Muscle of leg (tissue), 3 donors: ENCODE measurements at regions not wholly inside any gene's neighbourhood (a gene's known extent, or its start where the extent isn't known, plus 50 kb on each side); places are given as distances from the start of the nearest gene placed in this dataset.
A peak's percentile ranks its signal among the peaks of the same experiment; 100 is the strongest.

ENCODE experiments used
- DNase-seq: peaks from one replicate; pipeline ENCODE4 v3.0.0; 2013
- H3K27ac ChIP-seq: one replicate; pipeline ENCODE4 v1.5.1; 2013; ENCODE audit warnings: mild to moderate bottlenecking, low read length, control low read depth
- H3K27me3 ChIP-seq: one replicate; pipeline ENCODE4 v1.6.1; 2013; ENCODE audit warnings: low read length; ENCODE audit not compliant: control insufficient read depth, insufficient read depth
- H3K36me3 ChIP-seq: one replicate; pipeline ENCODE4 v1.6.1; 2013; ENCODE audit warnings: low read length; ENCODE audit not compliant: control insufficient read depth, insufficient read depth
- H3K4me1 ChIP-seq: one replicate; pipeline ENCODE4 v1.6.1; 2013; ENCODE audit warnings: low read length; ENCODE audit not compliant: control insufficient read depth, insufficient read depth
- H3K4me3 ChIP-seq: one replicate; pipeline ENCODE4 v1.5.1; 2013; ENCODE audit warnings: low read length, control low read depth
- H3K9me3 ChIP-seq: replicated peaks from 2 replicates; pipeline ENCODE4 v1.6.1; 2013; ENCODE audit warnings: low read depth, low read length; ENCODE audit not compliant: control insufficient read depth
- WGBS: methylation state at CpG from one replicate; pipeline ENCODE4 v1.1.5; 2013; ENCODE audit warnings: missing lambda C conversion rate; ENCODE audit not compliant: insufficient coverage; 5-methylcytosine and 5-hydroxymethylcytosine counted together

DNA sequence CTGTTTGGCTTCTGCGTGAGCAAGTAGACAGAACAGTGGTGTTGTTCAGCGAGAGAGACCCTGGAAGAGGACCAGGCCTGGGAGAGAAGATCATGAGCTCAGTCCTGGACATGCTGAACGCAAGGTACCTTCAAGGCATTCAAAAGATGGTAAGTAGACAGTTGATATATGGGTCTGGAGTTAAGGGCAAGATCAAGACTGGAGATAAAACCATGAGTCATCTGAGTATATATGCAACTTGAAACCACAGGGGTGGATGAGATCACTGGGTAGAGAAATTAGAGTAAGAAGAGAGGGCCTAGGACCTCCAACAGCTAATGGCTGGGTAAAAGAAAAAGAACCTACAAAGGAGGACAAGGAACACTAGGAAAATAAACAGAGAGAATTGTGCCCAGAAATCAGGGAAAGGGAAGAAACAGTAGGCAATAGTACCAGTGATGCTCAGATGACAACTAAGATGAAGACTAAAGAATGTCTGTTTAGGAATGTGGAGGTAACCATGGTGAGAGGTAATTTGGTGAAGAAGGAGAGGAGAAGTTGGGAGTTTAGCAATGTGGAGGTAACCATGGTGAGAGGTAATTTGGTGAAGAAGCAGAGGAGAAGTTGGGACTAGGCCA lies 343.2 kb upstream of the ADAMTS9 start:
- Histone ChIP-seq H3K4me3 (no peak overlapping the region), H3K4me1 (no peaks in the 10 kb centered on the region)
- WGBS, result 89% methylated on average over 3 of the region's 3 CpGs

DNA sequence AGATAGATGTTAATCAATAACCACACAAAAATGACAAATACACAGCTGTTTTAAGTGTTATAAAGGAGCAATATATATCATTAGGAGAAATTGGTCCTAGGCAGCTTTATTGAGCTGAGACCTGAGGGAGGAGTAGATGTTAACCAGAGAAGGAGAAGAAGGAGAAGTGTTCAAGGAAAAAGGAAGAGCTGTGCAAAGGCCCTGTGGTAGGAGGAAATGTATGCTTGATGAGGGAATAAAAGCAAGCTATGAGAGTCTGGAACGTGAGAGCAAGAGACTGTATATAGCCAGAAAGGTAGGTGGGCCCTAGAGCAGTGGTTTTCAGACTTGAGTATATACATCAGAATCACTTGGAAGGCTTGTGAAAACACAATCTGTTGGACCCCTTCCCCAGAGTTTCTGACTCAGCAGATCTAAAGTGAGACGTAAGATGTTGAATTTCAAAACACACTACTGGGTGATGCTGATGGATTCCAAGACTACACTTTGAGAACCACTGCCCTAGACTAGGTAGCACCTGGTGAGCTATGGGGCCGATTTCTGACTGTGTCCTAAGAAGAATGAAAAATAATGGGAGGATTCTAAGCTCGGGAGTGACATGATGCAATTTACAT lies 342.3 kb upstream of the ADAMTS9 start:
- DNase-seq, result no peak
- H3K36me3 ChIP-seq, result no peaks in the 10 kb centered on the region
- no peak overlapping the region for H3K27ac ChIP-seq
- H3K27me3 ChIP-seq, result no peaks in the 10 kb centered on the region
- no peak overlapping the region for H3K4me3 ChIP-seq
- 85% methylated on average over 3 of the region's 4 CpGs for WGBS
- no peaks in the 10 kb centered on the region for H3K4me1 ChIP-seq
- H3K9me3 ChIP-seq, result no peaks in the 10 kb centered on the region

More for the DNA sequence above, 343.2 kb upstream of the ADAMTS9 start:
- Histone ChIP-seq H3K9me3 (no peaks in the 10 kb centered on the region), H3K27me3 (no peaks in the 10 kb centered on the region), H3K36me3 (no peaks in the 10 kb centered on the region), H3K27ac (no peak overlapping the region)
- no peak for DNase-seq

DNA sequence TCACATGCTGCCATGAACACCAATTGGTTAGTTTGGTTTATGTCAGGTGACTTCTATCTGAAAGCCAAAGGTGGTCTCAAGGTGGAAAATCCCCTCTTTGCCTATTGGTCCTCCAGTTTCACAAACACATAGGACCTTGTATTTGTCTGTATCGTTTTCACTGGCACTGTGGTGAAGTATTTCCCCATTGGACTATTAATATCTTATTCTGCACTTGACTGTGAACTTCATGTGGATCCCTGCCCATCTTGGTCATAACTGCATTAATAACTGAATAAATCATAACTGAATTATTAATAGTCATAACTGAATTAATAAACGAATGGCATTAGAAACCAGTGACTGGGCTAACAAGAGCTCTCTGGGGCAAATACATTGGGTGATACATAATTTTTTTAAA lies 341.3 kb upstream of the ADAMTS9 start:
- WGBS, result no CpG with 5 or more reads among the region's 2 CpGs

DNA sequence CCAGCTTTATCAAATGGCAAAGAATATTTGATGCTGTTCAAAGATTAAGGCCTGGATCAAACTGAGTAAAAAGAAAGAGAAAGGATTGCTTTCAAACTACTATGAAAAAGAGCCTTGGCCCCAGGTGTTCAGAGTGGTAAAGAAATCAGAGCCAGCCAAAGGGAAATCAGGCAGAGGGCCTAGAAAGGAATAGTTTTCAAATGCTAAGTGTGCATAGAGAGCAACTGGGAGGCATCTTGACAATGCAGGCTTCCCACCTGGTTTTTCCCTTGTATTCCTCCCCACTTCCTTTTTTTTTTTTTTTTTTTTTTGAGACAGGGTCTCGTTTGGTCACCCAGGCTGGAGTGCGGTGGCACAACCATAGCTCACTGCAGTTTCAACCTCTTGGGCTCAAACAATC lies 340.2 kb upstream of the ADAMTS9 start:
- no peak for DNase-seq
- H3K4me3 ChIP-seq, result no peak overlapping the region
- no peaks in the 10 kb centered on the region for H3K9me3 ChIP-seq
- no peaks in the 10 kb centered on the region for H3K36me3 ChIP-seq
- no peaks in the 10 kb centered on the region for H3K4me1 ChIP-seq
- no CpG with 5 or more reads among the region's 2 CpGs for WGBS
- no peaks in the 10 kb centered on the region for H3K27me3 ChIP-seq
- H3K27ac ChIP-seq, result no peak overlapping the region

More for the DNA sequence above, 341.3 kb upstream of the ADAMTS9 start:
- Histone ChIP-seq H3K36me3 (no peaks in the 10 kb centered on the region), H3K4me3 (no peak overlapping the region), H3K9me3 (no peaks in the 10 kb centered on the region), H3K4me1 (no peaks in the 10 kb centered on the region), H3K27ac (no peak overlapping the region), H3K27me3 (no peaks in the 10 kb centered on the region)
- no peak for DNase-seq

DNA sequence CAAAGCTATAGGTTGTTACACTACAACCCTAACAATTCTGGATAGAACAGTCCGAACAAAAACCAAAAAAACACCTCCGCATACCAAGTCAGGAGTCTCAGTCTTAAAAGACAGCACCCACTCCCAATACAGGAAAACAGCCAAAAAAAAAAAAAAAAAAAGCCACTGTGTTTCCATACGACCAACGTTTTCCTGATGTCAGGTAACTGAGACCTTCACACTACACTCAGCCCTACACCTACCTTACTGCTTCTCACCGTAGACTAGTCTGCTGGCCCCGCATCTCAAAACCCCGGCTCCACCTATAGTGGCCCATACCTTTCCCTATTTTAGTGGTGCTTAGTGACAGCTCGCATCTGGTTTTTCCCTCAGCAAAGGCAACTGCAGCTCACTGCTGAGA lies 339.5 kb upstream of the ADAMTS9 start:
- Histone ChIP-seq H3K36me3 (no peaks in the 10 kb centered on the region), H3K4me1 (no peaks in the 10 kb centered on the region), H3K4me3 (no peak overlapping the region), H3K27me3 (no peaks in the 10 kb centered on the region), H3K27ac (no peak overlapping the region), H3K9me3 (no peaks in the 10 kb centered on the region)
- DNase-seq, result no peak
- 44% methylated on average over 3 of the region's 8 CpGs for WGBS

DNA sequence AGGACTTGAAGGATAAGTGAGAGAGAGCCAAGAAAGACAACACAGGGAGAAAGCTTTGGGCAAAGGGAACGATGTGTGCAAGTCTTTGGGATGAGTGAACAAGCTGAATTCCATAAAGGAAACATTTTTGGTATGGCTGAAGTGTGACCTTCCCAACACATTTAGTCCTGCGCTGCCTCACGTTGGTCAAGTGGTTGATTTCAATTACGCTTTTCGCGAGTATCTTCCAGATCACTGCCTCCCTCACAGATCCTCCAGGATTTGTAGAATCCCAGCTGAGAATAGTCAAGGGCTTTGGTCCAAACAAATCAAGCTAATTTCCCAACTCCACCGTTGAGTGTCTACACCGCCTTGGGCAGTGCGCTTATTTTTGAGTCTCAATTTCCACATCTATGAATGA lies 338.4 kb upstream of the ADAMTS9 start:
- H3K27me3 ChIP-seq, result no peaks in the 10 kb centered on the region
- no peak overlapping the region for H3K27ac ChIP-seq
- no peaks in the 10 kb centered on the region for H3K9me3 ChIP-seq
- H3K36me3 ChIP-seq, result no peaks in the 10 kb centered on the region
- DNase-seq, result no peak
- H3K4me3 ChIP-seq, result no peak overlapping the region
- no peaks in the 10 kb centered on the region for H3K4me1 ChIP-seq
- 100% methylated on average over 1 of the region's 9 CpGs for WGBS

DNA sequence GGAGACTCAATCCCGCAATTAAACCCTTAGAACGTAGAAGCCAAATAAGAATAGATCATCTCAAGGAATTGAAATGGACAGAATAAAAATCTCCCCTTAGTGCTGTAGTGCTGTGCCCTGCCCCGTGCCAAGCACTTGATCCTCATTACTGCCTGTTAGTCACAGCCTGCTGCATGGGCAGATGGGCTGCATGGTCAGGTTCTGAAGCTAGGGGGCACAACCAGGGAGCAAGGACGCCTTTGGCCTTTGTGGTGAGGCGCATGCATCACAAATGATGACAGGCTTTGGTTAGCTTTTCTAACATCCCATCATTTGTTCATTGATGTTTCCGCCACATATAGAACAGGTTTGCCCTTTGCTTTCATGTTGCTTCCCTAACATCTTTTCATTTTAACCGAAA lies 336.3 kb upstream of the ADAMTS9 start:
- no peaks in the 10 kb centered on the region for H3K36me3 ChIP-seq
- no peak overlapping the region for H3K27ac ChIP-seq
- WGBS, result 100% methylated on average over 3 of the region's 7 CpGs
- no peaks in the 10 kb centered on the region for H3K9me3 ChIP-seq
- peaks cover 5% of the 10 kb centered on the region for H3K4me1 ChIP-seq
- no peaks in the 10 kb centered on the region for H3K27me3 ChIP-seq
- no peak for DNase-seq
- no peak overlapping the region for H3K4me3 ChIP-seq

DNA sequence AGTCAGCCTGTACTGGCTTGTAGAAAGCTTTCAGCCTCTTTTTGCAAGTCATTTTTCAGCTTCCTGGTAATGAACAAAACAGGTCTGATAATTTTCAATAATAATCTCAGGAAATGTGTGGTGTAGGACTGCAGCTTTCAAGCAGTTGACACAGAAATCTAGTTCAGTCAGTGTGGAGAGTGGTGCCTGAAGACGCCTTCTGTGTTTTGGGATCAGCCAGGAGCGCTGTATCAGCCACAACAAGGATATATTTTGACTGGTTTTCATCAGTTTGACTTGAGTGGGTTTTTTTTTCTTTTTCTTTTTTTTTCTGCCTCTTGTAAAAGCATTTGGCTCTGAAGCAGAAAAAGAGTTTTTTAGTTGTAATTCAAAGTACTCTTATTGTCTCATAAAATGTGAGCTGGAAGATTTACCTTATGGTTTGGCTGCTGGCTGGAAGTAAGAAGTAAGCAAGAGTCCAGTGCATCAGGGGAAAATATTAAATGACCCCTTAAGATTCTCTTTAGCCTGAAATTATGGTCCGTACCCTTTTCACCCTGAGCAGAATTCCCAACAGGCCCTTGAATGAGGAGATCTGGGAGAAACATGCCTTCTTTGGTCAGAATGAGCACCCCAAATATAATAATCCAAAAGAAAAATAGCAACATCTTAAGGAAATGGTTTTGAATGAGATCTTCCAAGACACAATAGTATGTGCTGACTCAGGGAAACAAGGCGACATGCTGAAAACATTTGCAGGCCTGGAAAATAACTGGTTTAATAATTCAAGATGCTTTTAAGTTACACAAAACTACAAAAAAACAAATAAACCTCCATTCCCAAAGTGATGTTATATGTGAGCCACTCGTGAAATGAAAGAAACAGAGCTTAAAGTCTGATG lies 332.7 kb upstream of the ADAMTS9 start:
- Histone ChIP-seq H3K27me3 (no peaks in the 10 kb centered on the region), H3K27ac (peak overlapping the region; percentile 87), H3K4me3 (no peak overlapping the region), H3K36me3 (no peaks in the 10 kb centered on the region), H3K4me1 (peaks cover 5% of the 10 kb centered on the region), H3K9me3 (no peaks in the 10 kb centered on the region)
- peak; percentile 92 for DNase-seq
- WGBS, result no CpG with 5 or more reads among the region's 5 CpGs

DNA sequence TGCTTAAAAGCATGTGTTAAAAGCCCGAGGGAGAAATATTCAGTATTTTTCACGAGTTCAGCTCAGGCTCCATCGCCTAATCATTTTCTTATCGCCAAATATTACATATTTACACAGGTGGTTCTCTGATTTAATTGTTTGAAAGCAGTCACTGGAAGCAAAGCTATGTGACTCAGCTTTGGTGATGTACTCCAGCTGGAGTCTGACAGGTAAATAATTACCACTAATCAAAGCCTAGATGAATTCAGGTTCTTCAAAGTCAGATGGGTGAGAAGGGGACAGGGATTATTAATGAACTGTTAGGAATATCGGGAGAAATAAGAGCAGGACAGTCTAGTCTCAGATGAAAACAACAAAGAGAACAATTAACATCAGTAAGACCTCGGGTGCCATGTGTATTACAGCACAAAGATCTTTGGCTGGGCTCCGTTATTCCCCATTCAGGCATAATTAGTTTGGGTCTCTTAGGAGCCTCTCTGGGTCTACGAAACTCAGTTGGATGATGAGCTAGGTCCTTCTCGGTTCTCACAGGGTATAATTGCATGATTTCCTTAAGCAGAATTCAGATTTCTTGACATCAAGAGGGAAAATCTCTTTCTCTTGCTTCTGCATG lies 331.7 kb upstream of the ADAMTS9 start:
- no peaks in the 10 kb centered on the region for H3K36me3 ChIP-seq

DNA sequence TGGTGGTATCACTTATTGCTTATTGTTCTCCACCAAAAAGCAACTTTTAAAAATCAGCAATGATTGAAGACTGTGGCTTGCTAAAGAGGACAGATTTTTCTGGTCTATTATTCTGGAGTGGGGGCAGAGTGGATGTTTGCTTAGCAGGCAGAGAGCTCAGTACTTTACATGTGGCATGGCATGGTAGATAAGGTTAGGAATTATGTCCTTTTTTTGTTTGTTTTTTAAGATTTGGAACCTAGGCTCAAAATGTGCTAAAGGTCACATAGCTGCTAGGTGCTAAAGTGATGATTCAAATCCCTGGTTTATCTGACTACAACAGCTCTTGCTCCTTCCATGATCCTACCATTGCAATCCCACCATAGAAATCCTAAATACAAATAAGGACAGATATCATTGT lies 331.0 kb upstream of the ADAMTS9 start:
- Histone ChIP-seq H3K27me3 (no peaks in the 10 kb centered on the region), H3K9me3 (no peaks in the 10 kb centered on the region), H3K4me1 (peaks cover 5% of the 10 kb centered on the region), H3K27ac (no peak overlapping the region), H3K36me3 (no peaks in the 10 kb centered on the region), H3K4me3 (no peak overlapping the region)
- DNase-seq, result no peak

More for the DNA sequence above, 331.7 kb upstream of the ADAMTS9 start:
- 34% methylated on average over 2 of the region's 9 CpGs for WGBS
- no peaks in the 10 kb centered on the region for H3K9me3 ChIP-seq
- no peak overlapping the region for H3K4me3 ChIP-seq
- H3K4me1 ChIP-seq, result peaks cover 5% of the 10 kb centered on the region
- peak; percentile 30 for DNase-seq
- H3K27me3 ChIP-seq, result no peaks in the 10 kb centered on the region
- peak overlapping the region; percentile 87 for H3K27ac ChIP-seq
